HG03095 (cell line): ENCODE measurements at regions not wholly inside any gene's neighbourhood (a gene's known extent, or its start where the extent isn't known, plus 50 kb on each side); places are given as distances from the start of the nearest gene placed in this dataset.

Experiments used
- ATAC-seq: cut with Tn5 transposase; IDR thresholded peaks from one replicate; pipeline ENCODE4 v1.9.1; 2021; ENCODE audit warnings: moderate library complexity; ENCODE audit not compliant: unreplicated experiment

DNA sequence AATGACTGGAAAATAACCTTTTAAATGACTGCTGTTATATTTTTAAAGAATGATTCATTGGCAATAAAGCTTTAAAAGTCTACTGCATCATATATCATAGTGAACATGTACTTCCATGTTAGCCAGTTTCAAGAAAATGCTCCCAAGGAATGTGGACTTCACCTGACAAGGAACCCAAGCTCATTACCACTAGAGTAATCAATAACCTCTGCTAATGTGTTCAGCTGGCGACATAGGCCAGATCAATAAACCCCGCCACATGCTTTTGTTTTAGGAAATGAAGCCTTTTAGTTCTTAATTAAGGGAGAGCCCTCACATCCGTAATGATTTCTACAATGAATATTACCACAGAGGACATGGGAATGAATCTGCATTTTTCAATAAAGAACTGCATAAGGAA lies 1219.9 kb upstream of the CNTN5 start:
- no peak for ATAC-seq

DNA sequence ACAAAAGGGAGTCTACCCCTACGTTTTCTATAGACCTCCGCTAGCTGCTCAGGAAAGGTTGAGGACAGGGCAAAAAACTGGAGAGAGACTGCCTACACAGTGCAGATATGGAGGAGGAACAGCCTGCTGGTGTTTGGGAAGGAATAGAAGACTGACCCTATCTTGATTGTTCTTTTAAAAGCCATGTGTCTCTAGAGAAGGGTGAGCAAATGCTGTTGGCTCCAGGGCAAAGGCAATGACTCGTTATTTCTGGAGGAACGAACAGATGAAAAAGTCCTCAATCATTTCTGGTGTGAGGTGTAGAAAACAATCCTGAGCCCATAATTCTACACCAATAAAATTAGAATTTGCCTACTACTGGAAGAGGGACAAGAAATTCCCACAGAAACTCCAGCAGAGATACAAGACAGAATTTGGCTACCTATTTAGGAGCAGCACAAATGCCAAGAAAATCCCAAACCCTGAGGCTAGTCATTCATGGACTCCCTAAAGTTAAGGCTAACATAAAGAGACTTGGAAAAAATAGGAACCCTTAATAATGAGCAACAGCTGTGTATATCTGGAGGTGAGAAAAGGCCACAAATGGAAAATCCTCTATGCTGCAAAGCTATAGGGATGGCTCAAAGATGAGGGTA lies 1206.3 kb upstream of the CNTN5 start:
- ATAC-seq, result no peak

GRCh38 chr11:97815667-97816066 lies 1205.1 kb upstream of the CNTN5 start:
- ATAC-seq, result no peak

GRCh38 chr11:97832451-97832850 lies 1188.3 kb upstream of the CNTN5 start:
- no peak for ATAC-seq

GRCh38 chr11:97833412-97833811 lies 1187.3 kb upstream of the CNTN5 start:
- ATAC-seq, result no peak

DNA sequence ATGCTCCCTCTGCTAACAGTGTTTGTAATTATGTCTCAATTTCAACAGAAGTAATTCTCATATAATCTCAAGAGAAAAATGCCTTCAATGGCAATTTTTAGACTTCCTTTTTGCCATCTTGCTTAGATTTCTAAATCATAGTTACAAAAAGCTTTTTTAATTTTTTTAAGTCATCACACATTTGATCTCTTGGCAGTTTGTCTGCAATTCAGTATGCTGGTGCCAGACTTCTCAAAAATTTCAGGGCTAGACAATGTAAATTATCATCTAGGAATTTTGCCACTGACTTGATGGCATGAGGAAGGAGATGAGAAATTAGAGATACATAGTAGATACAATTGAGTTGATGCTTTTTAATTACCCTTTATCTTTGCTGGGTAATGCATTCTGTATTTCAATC lies 1176.7 kb upstream of the CNTN5 start:
- ATAC-seq, result no peak

DNA sequence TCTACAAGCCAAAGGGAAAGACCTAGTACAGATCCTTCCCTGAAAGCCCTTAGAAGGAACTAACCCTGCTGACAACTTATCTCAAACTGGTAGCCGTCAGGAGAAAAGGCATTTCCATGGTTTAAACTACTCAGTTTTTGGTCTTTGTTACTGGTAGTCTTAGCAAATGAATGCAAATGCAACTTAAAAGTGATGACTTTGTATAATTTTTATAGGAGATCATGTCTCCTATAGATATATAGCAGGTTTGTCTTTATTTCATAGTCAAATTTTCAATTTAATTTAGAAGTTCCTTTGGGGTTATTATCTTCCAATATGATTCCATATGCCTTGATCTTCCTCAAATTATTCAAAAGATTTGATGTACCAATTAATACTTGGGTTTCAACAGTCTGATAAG lies 1173.0 kb upstream of the CNTN5 start:
- no peak for ATAC-seq

DNA sequence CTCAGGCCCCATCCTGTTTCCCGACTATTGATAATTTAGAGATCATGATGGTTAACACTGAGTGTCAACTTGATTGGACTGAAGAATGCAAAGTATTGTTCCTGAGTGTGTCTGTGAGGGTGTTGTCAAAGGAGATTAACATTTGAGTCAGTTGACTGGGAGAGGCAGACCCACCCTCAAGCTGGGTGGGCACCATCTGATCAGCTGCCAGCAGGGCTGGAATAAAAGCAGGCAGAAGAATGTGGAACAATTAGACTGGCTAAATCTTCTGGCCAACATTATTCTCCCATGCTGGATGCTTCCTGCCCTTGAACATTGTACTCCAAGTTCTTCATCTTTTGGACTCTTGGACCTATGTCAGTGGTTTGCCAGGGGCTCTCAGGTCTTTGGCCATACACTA lies 1170.0 kb upstream of the CNTN5 start:
- no peak for ATAC-seq

GRCh38 chr11:97854357-97854756 lies 1166.4 kb upstream of the CNTN5 start:
- no peak for ATAC-seq

- no peak for ATAC-seq
Observed at GRCh38 chr11:97854877-97855276, 1165.9 kb upstream of the CNTN5 start.

DNA sequence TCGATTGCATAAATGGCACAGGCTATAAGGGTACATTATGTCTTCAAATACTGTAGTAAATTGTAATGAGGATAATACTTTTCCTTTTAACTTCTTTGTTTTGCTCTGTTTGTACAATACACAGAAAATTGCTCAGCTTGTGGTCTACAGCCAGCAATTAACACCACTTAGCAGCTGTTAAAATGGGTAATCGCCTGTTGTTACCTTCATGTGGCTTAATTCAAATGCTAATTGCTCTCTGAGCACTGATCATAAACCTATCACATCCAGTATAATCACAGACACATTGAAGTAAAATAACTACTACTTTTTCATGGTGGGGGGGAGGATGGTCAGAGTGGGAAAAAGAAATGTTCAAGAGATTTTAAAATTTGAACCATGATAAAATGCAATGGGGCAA lies 1164.1 kb upstream of the CNTN5 start:
- no peak for ATAC-seq

- no peak for ATAC-seq
Observed at GRCh38 chr11:97860237-97860636, 1160.5 kb upstream of the CNTN5 start.

DNA sequence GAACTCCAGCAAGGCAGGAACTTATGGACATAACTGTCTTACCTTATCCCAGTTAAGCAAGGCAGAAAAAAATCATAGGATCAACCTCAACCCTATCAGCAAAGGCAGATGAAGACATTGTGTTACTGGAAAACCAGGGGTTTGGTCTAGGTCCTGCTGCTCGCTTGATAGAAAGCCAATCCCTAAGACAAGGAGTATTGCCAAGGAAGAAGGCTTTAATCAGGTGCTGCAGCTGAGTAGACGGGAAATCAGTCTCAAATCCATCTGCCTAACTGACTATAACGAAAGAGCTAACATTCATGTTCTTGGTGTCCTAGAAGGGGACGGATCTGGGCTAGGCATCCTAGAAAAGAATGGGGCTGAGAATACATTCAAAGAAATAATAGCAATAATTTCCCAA lies 1158.7 kb upstream of the CNTN5 start:
- no peak for ATAC-seq

- ATAC-seq, result no peak
Observed at GRCh38 chr11:97865424-97866012, 1155.2 kb upstream of the CNTN5 start.

- no peak for ATAC-seq
Observed at GRCh38 chr11:97871816-97872215, 1148.9 kb upstream of the CNTN5 start.

GRCh38 chr11:97880209-97880608 lies 1140.5 kb upstream of the CNTN5 start:
- no peak for ATAC-seq

GRCh38 chr11:97883086-97883485 lies 1137.7 kb upstream of the CNTN5 start:
- no peak for ATAC-seq

- no peak for ATAC-seq
Observed at GRCh38 chr11:97888641-97889040, 1132.1 kb upstream of the CNTN5 start.

- ATAC-seq, result no peak
Observed at GRCh38 chr11:97890466-97890865, 1130.3 kb upstream of the CNTN5 start.

DNA sequence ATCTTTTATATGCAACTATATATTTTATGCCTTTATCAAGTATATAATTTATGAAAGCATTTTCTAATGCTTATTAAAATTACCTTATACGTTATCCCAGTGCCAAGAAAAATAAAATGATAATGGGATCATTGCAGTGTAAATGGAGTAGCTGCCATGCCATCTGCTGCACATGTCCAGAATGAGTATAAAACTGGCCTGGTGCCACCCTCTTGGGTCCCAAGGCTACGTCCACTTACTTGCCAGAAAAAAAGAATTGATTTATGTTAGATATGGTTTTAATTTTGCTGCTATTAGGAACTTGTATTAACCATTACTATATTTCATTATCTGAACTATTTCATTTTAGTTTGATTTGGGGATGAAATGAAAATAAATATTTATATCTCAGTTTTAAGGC lies 1127.1 kb upstream of the CNTN5 start:
- no peak for ATAC-seq

DNA sequence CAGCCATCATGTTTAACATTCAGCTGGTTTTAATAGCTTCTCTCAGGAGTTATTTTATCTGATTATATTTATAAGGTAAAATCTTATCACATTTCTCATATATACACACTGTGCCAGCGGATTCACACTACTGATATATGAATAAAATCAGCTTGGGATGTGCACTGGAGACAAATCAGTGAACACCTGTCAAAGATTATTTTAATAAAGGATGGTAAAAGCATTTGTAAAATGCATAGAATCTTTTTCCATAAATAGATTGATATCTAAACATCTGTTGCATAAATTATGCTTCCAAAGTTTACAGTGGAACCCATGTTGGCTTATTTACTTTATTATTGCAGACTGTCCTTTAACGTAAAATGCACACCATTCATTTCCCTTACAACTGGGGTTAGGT lies 1125.8 kb upstream of the CNTN5 start:
- ATAC-seq, result no peak

- ATAC-seq, result no peak
Observed at GRCh38 chr11:97895572-97895971, 1125.2 kb upstream of the CNTN5 start.

DNA sequence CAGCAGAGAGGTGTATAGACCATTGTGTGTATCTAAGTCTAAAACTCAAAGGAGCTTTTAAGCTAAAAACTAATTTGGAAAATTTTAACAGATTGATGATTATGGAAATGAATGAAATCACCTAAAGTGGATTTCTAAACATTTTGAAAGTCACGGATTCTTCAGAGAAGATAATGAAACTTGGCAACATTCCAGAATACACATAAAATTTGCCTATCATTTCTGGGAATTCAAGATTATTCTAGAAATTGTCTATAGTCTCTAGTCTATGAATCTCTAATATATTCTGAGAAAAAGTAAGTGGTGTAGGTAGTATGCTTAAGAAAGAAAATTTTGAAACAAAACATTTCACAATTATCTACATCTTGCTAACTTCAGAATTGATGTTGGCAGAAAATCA lies 1117.9 kb upstream of the CNTN5 start:
- ATAC-seq, result no peak
